ENCODE measurements at regions not wholly inside any gene's neighbourhood (a gene's known extent, or its start where the extent isn't known, plus 50 kb on each side); places are given as distances from the start of the nearest gene placed in this dataset.

GRCh38 chr13:67859904-67860303 is 629.8 kb upstream of the PCDH9 start:
- no peak for TF ChIP-seq CTCF (IDR thresholded peaks at IDR 0.05)
- no peak for TF ChIP-seq EZH2phosphoT487 (IDR thresholded peaks at IDR 0.05)

All from neural progenitor cell (in vitro differentiated cells).